Mucosa of rectum (tissue), 2 donors: ENCODE measurements at regions not wholly inside any gene's neighbourhood (a gene's known extent, or its start where the extent isn't known, plus 50 kb on each side); places are given as distances from the start of the nearest gene placed in this dataset.

Experiments used
- H3K27ac ChIP-seq, 2 donors: one replicate each; pipeline ENCODE4 v1.7.0; 2013; ENCODE audit warnings: inconsistent platforms in 2 of 2, low read depth in 2 of 2, low read length in 2 of 2
- H3K27me3 ChIP-seq, 2 donors: one replicate each; pipeline ENCODE4 v1.7.0; 2013; ENCODE audit warnings: low read length in 2 of 2; ENCODE audit not compliant: control insufficient read depth in 2 of 2, insufficient read depth in 2 of 2
- H3K36me3 ChIP-seq, 2 donors: one replicate each; pipeline ENCODE4 v1.7.0; 2013; ENCODE audit warnings: low read length in 2 of 2; ENCODE audit not compliant: control insufficient read depth in 2 of 2, insufficient read depth in 2 of 2
- H3K4me1 ChIP-seq, 2 donors: one replicate each; pipeline ENCODE4 v1.7.0; 2013; ENCODE audit warnings: low read length in 2 of 2, mild to moderate bottlenecking in 1 of 2; ENCODE audit not compliant: control insufficient read depth in 2 of 2, insufficient read depth in 2 of 2
- H3K4me3 ChIP-seq, 2 donors: one replicate each; pipeline ENCODE4 v1.7.0; 2013; ENCODE audit warnings: low read length in 2 of 2
- H3K9ac ChIP-seq, 2 donors: one replicate each; pipeline ENCODE4 v1.7.0; 2013; ENCODE audit warnings: low read length in 2 of 2, low read depth in 1 of 2, mild to moderate bottlenecking in 1 of 2
- H3K9me3 ChIP-seq, 2 donors: one replicate each; pipeline ENCODE4 v1.7.0; 2013; ENCODE audit warnings: low read length in 2 of 2; ENCODE audit not compliant: control insufficient read depth in 2 of 2
- donor health status: healthy.
- donor health status: Normal muscosa, but diverticular disease.

GRCh38 chr2:140136366-140136765, 1356.2 kb upstream of the NXPH2 start:
- Histone ChIP-seq H3K27ac (no peak overlapping the region), H3K9me3 (no peaks in the 10 kb centered on the region), H3K9ac (no peak overlapping the region)

GRCh38 chr2:140128909-140129308, 1348.7 kb upstream of the NXPH2 start:
- H3K27ac ChIP-seq: no peak overlapping the region
- H3K27me3 ChIP-seq: no peaks in the 10 kb centered on the region
- H3K36me3 ChIP-seq: no peaks in the 10 kb centered on the region

More at GRCh38 chr2:140136366-140136765, 1356.2 kb upstream of the NXPH2 start:
- no peak overlapping the region for H3K4me3 ChIP-seq
- H3K4me1 ChIP-seq: no peaks in the 10 kb centered on the region
- H3K36me3 ChIP-seq: no peaks in the 10 kb centered on the region
- no peaks in the 10 kb centered on the region for H3K27me3 ChIP-seq

GRCh38 chr2:140122001-140122400, 1341.8 kb upstream of the NXPH2 start:
- H3K27me3 ChIP-seq: no peaks in the 10 kb centered on the region
- H3K36me3 ChIP-seq: no peaks in the 10 kb centered on the region
- H3K4me1 ChIP-seq: no peaks in the 10 kb centered on the region
- no peak overlapping the region for H3K4me3 ChIP-seq
- no peak overlapping the region for H3K27ac ChIP-seq
- no peaks in the 10 kb centered on the region for H3K9me3 ChIP-seq
- H3K9ac ChIP-seq: no peak overlapping the region

More at GRCh38 chr2:140128909-140129308, 1348.7 kb upstream of the NXPH2 start:
- H3K9me3 ChIP-seq: no peaks in the 10 kb centered on the region
- no peak overlapping the region for H3K9ac ChIP-seq
- H3K4me1 ChIP-seq: no peaks in the 10 kb centered on the region
- no peak overlapping the region for H3K4me3 ChIP-seq

DNA sequence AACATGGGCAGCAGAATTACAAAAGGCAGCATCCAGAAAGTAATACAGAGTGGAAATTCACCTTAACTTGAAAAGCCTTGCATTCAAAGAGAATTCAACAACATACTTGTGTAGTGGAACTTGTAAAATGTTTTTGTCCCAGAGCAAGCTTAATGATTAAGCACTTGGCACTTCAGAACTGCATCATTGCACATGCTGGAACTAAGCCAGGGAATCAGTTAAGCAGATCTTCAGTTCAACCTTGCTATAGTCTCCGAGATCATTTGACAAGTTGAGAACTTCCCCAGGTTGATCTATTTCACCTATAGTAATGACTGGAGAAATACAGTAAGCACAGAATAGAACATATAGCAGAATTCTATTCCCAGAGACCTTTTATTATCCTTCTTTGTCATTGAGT, 1337.2 kb upstream of the NXPH2 start:
- no peaks in the 10 kb centered on the region for H3K36me3 ChIP-seq
- H3K27ac ChIP-seq: no peak overlapping the region
- H3K4me3 ChIP-seq: no peak overlapping the region
- H3K27me3 ChIP-seq: no peaks in the 10 kb centered on the region
- H3K9ac ChIP-seq: no peak overlapping the region
- H3K4me1 ChIP-seq: no peaks in the 10 kb centered on the region
- no peaks in the 10 kb centered on the region for H3K9me3 ChIP-seq

- H3K9ac ChIP-seq: no peak overlapping the region
- no peaks in the 10 kb centered on the region for H3K4me1 ChIP-seq
- no peaks in the 10 kb centered on the region for H3K9me3 ChIP-seq
- H3K27me3 ChIP-seq: no peaks in the 10 kb centered on the region
- no peak overlapping the region for H3K27ac ChIP-seq
- no peaks in the 10 kb centered on the region for H3K36me3 ChIP-seq
- no peak overlapping the region for H3K4me3 ChIP-seq
Observed at GRCh38 chr2:140108706-140109475, 1328.7 kb upstream of the NXPH2 start.

- H3K27ac ChIP-seq: no peak overlapping the region
- H3K4me3 ChIP-seq: no peak overlapping the region
- H3K9me3 ChIP-seq: no peaks in the 10 kb centered on the region
- no peaks in the 10 kb centered on the region for H3K4me1 ChIP-seq
- no peaks in the 10 kb centered on the region for H3K27me3 ChIP-seq
- no peaks in the 10 kb centered on the region for H3K36me3 ChIP-seq
- H3K9ac ChIP-seq: no peak overlapping the region
Observed at GRCh38 chr2:140091926-140092325, 1311.7 kb upstream of the NXPH2 start.

DNA sequence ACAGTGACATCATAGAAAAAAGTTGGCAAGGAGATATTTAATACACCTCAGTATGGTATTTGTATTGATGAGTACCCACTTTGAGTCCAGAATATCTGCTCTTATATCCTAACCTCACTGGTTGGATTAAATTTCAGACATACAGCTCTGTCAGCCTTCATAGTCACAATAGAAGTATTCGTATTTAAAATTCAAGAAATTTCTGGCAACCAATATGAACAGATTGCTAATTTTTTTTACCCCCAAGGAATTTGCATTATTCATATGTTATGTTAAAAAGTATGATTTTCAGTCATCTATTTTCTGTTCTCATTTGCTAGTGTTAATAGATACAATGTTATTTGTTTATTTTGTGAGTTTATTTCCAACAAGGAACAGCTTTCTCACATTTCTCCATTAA, 1306.8 kb upstream of the NXPH2 start:
- Histone ChIP-seq H3K4me1 (no peaks in the 10 kb centered on the region), H3K27ac (no peak overlapping the region), H3K9me3 (no peaks in the 10 kb centered on the region), H3K27me3 (no peaks in the 10 kb centered on the region), H3K36me3 (no peaks in the 10 kb centered on the region), H3K4me3 (no peak overlapping the region), H3K9ac (no peak overlapping the region)

- H3K4me3 ChIP-seq: no peak overlapping the region
- H3K9ac ChIP-seq: no peak overlapping the region
- H3K36me3 ChIP-seq: no peaks in the 10 kb centered on the region
- H3K4me1 ChIP-seq: no peaks in the 10 kb centered on the region
- no peaks in the 10 kb centered on the region for H3K27me3 ChIP-seq
- H3K9me3 ChIP-seq: no peaks in the 10 kb centered on the region
- no peak overlapping the region for H3K27ac ChIP-seq
Observed at GRCh38 chr2:140085674-140086073, 1305.5 kb upstream of the NXPH2 start.

DNA sequence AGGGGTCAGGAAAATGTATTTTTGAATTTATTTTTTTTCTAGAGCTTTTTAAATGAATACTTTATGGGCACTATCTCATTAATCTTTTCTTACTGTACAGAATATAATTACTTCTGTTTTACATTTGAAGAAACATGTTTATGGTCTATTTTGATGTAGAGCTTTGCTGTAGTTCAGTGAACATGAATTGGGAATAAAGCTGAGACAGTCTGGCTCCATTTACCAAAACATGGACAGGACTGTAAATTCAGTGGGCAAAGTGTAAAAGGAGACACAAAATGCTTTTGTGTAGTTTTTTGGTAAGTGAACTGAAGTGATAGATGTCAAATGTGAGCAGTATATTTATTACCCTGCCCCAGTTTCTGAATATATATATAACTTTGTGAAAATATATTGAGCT, 1298.8 kb upstream of the NXPH2 start:
- H3K36me3 ChIP-seq: no peaks in the 10 kb centered on the region
- no peaks in the 10 kb centered on the region for H3K9me3 ChIP-seq
- H3K27ac ChIP-seq: no peak overlapping the region
- H3K27me3 ChIP-seq: no peaks in the 10 kb centered on the region
- H3K4me1 ChIP-seq: no peaks in the 10 kb centered on the region
- H3K4me3 ChIP-seq: no peak overlapping the region
- no peak overlapping the region for H3K9ac ChIP-seq

DNA sequence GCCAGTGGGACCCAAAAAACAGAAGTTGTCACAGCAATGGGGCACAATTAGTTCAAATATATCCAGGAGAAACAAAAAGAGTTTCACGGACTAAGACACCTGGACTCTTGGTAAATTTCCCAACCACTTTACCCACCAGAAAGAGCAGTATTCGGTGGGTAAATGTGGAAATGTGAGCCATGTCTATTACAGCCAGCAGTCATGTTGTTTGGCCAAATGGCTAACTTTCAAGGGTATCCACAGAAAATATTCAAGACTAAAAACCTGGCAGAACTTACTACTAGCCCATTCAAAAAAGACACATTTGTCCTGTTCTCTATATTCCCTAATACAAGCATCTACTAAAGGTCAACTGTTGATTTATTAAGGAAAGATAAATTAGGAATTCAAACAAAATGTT, 1296.0 kb upstream of the NXPH2 start:
- Histone ChIP-seq H3K9me3 (no peaks in the 10 kb centered on the region), H3K4me3 (no peak overlapping the region), H3K9ac (no peak overlapping the region), H3K4me1 (no peaks in the 10 kb centered on the region), H3K27me3 (no peaks in the 10 kb centered on the region), H3K27ac (no peak overlapping the region), H3K36me3 (no peaks in the 10 kb centered on the region)
